PC-3 (cell line): ENCODE measurements at regions not wholly inside any gene's neighbourhood (a gene's known extent, or its start where the extent isn't known, plus 50 kb on each side); places are given as distances from the start of the nearest gene placed in this dataset.

Experiments used
- CTCF ChIP-seq: fragments of 300-600 bp; sonication (generic); conservative IDR thresholded peaks from 2 replicates; pipeline ENCODE4 v1.5.1; 2017; ENCODE audit warnings: antibody characterized with exemption, low read depth, mild to moderate bottlenecking, low read length
- EZH2 ChIP-seq: fragments of 300-600 bp; sonication (generic); IDR thresholded peaks from one replicate; pipeline ENCODE4 v1.6.1; 2017; ENCODE audit warnings: antibody characterized with exemption, mild to moderate bottlenecking, low read length; ENCODE audit not compliant: unreplicated experiment
- EZH2phosphoT487 ChIP-seq: fragments of 300-600 bp; sonication (generic); IDR thresholded peaks from 2 replicates; pipeline ENCODE4 v1.6.1; 2018; ENCODE audit warnings: mild to moderate bottlenecking, antibody characterized with exemption, low read length, borderline replicate concordance

DNA sequence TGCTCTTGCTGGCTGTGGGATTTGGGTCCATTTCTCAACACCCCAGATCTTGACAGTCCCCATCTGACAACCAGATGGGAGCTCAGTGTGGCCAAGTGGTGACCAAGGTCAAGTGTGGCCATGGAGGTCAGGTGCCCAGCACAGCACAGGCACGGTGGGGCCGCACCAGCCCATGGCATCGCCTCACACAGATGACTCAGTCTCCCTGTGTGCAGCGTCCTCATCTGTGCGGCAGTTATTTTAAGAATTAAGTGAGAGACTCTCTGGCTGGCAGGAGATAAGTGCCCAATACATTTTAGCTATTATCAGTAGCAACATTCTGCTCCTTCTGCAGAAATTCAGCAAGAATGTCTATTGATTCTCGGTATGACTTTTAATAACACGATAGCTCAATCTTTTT, 167.2 kb downstream of the DDX1 start:
- no peak for TF ChIP-seq CTCF
- TF ChIP-seq EZH2phosphoT487 = no peak
- no peak for TF ChIP-seq EZH2
